CD4-positive, alpha-beta T cell (primary cell): ENCODE measurements at regions not wholly inside any gene's neighbourhood (a gene's known extent, or its start where the extent isn't known, plus 50 kb on each side); places are given as distances from the start of the nearest gene placed in this dataset.

Experiments used
- ATAC-seq: fragments of 200-7000 bp; cut with Tn5 transposase; one replicate; pipeline ENCODE4 v1.10.0; 2022; ENCODE audit warnings: mild to moderate bottlenecking; ENCODE audit not compliant: poor library complexity
- CTCF ChIA-PET: fragments of 350-600 bp; sonication (Branson Sonifier 250); formaldehyde crosslinking; loops from one replicate; lab custom pipeline; 2021; ENCODE audit warnings: antibody characterized with exemption, inconsistent platforms; lab: Charles Lee
- POLR2A ChIA-PET: fragments of 350-600 bp; sonication (Branson Sonifier 250); formaldehyde crosslinking; loops from one replicate; lab custom pipeline; 2021; ENCODE audit warnings: antibody characterized with exemption, inconsistent platforms; lab: Charles Lee
- DNase-seq, 14 experiments: peaks; one replicate each; pipeline ENCODE4 v3.0.0-alpha.2; 2013 to 2020; ENCODE audit warnings: mixed read lengths in 2 of 14
- H3K27ac ChIP-seq, 2 donors: one replicate each; pipeline versions ENCODE4 v1.5.1 to v1.7.0; 2013; ENCODE audit warnings: low read length in 2 of 2, low read depth in 1 of 2, mild to moderate bottlenecking in 1 of 2
- H3K27me3 ChIP-seq, 2 experiments: 1 replicate in 1 of 2; 2 replicates in 1 of 2; pipeline versions ENCODE4 v1.6.1 to v1.7.0; 2013; ENCODE audit warnings: low read length in 2 of 2, control low read depth in 1 of 2, mild to moderate bottlenecking in 1 of 2, moderate library complexity in 1 of 2; ENCODE audit not compliant: insufficient read depth in 2 of 2, control insufficient read depth in 1 of 2
- H3K36me3 ChIP-seq: one replicate; pipeline ENCODE4 v1.6.1; 2013; ENCODE audit warnings: low read length, control low read depth; ENCODE audit not compliant: insufficient read depth
- H3K4me1 ChIP-seq: one replicate; pipeline ENCODE4 v1.6.1; 2013; ENCODE audit warnings: low read length, control low read depth; ENCODE audit not compliant: insufficient read depth
- H3K4me3 ChIP-seq: one replicate; pipeline ENCODE4 v1.5.1; 2013; ENCODE audit warnings: mild to moderate bottlenecking, low read length, moderate library complexity
- H3K9me3 ChIP-seq, 2 experiments: 1 replicate in 1 of 2; 2 replicates in 1 of 2; pipeline versions ENCODE4 v1.6.1 to v1.7.0; 2013; ENCODE audit warnings: low read length in 2 of 2, mild to moderate bottlenecking in 2 of 2, control low read depth in 1 of 2, moderate library complexity in 1 of 2; ENCODE audit not compliant: control insufficient read depth in 1 of 2, insufficient read depth in 1 of 2
- H3K27ac Mint-ChIP-seq: one replicate; pipeline ENCODE4 v1.8.0; 2020; ENCODE audit warnings: mixed read lengths
- H3K27me3 Mint-ChIP-seq: one replicate; pipeline ENCODE4 v1.8.0; 2021; ENCODE audit warnings: mixed read lengths
- H3K36me3 Mint-ChIP-seq: one replicate; pipeline ENCODE4 v1.8.0; 2021; ENCODE audit warnings: low read depth, mixed read lengths
- H3K4me1 Mint-ChIP-seq: one replicate; pipeline ENCODE4 v1.8.0; 2021; ENCODE audit warnings: low read depth, mixed read lengths
- H3K4me3 Mint-ChIP-seq: one replicate; pipeline ENCODE4 v1.8.0; 2020; ENCODE audit warnings: mild to moderate bottlenecking, mixed read lengths
- H3K9me3 Mint-ChIP-seq: one replicate; pipeline ENCODE4 v1.8.0; 2020; ENCODE audit warnings: mixed read lengths
- intact Hi-C, 2 experiments: fragments of 100-400 bp; cut with DNase I in 1 of 2; cut with micrococcal nuclease in 1 of 2; formaldehyde crosslinking; loops; one replicate each; pipeline versions ENCODE4 v1.15.1 to v1.9.0; 2023 to 2025; cut with DNase I, micrococcal nuclease
- TF ChIP-seq, protein P1 (sequence below): fragments of 200-600 bp; IDR thresholded peaks from one replicate; pipeline ENCODE4 v1.8.0; 2022; ENCODE audit warnings: antibody characterized with exemption, mild to moderate bottlenecking

DNA sequence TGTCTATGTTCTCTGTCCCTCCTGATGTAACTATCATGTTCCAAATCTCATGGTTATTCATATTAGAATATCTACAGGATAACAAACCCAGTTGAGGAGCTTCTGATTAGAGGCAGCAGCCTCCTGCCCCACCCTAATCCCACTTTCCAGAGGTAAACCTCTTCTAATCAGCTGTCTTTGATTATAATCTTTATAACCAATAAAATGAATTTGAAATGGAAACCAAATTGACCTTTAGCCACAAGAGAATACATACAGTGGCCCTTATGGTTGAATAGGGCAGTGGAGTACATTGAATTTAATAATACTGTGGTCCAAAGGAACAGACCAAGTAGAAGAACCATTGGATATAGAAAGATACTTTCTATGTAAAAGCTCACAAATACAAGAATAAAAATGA lies 281.3 kb upstream of the UMPS start:
- H3K27ac ChIP-seq, result no peak overlapping the region
- Mint-ChIP-seq H3K27me3 (peaks cover 17% of the 10 kb centered on the region), H3K36me3 (no peaks in the 10 kb centered on the region), H3K27ac (no peak overlapping the region), H3K4me3 (no peak overlapping the region), H3K4me1 (no peaks in the 10 kb centered on the region), H3K9me3 (no peaks in the 10 kb centered on the region)
- POLR2A ChIA-PET, result no interaction called here
- intact Hi-C loops, result no loop called here
- H3K4me1 ChIP-seq, result no peaks in the 10 kb centered on the region
- DNase-seq, result no peak
- no peaks in the 10 kb centered on the region for H3K9me3 ChIP-seq
- no peak overlapping the region for H3K4me3 ChIP-seq
- TF ChIP-seq, protein P1, sequence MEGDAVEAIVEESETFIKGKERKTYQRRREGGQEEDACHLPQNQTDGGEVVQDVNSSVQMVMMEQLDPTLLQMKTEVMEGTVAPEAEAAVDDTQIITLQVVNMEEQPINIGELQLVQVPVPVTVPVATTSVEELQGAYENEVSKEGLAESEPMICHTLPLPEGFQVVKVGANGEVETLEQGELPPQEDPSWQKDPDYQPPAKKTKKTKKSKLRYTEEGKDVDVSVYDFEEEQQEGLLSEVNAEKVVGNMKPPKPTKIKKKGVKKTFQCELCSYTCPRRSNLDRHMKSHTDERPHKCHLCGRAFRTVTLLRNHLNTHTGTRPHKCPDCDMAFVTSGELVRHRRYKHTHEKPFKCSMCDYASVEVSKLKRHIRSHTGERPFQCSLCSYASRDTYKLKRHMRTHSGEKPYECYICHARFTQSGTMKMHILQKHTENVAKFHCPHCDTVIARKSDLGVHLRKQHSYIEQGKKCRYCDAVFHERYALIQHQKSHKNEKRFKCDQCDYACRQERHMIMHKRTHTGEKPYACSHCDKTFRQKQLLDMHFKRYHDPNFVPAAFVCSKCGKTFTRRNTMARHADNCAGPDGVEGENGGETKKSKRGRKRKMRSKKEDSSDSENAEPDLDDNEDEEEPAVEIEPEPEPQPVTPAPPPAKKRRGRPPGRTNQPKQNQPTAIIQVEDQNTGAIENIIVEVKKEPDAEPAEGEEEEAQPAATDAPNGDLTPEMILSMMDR, result no peak
- CTCF ChIA-PET, result no interaction called here
- no peaks in the 10 kb centered on the region for H3K36me3 ChIP-seq
- peaks cover 0 to 3% of the 10 kb centered on the region in 2 experiments for H3K27me3 ChIP-seq
- no peak for ATAC-seq

DNA sequence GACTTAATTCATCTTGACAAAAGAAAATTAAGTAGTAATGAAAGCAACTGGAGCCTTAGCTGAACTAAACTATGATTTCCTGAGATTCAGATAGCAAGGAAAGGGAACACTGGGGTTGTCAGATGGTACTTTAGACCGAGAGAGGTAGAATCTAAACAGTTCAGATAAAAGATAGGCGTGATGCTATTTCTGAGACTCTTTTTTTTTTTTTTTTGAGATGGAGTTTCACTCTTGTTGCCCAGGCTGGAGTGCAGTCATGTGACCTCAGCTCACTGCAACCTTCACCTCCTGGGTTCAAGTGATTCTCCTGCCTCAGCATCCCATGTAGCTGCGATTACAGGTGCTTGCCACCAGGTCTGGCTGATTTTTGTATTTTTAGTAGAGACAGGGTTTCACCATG lies 279.9 kb upstream of the UMPS start:
- ChIA-PET POLR2A (no interaction called here), CTCF (no interaction called here)
- Histone ChIP-seq H3K4me3 (no peak overlapping the region), H3K27me3 (peaks cover 0 to 3% of the 10 kb centered on the region in 2 experiments), H3K4me1 (no peaks in the 10 kb centered on the region), H3K36me3 (no peaks in the 10 kb centered on the region), H3K9me3 (no peaks in the 10 kb centered on the region), H3K27ac (no peak overlapping the region)
- Mint-ChIP-seq H3K27ac (no peak overlapping the region), H3K4me3 (no peak overlapping the region), H3K9me3 (no peaks in the 10 kb centered on the region), H3K4me1 (no peaks in the 10 kb centered on the region), H3K27me3 (peaks cover 17% of the 10 kb centered on the region), H3K36me3 (no peaks in the 10 kb centered on the region)
- TF ChIP-seq, protein P1, result no peak
- intact Hi-C loops, result no loop called here
- DNase-seq (no peak), ATAC-seq (no peak)

DNA sequence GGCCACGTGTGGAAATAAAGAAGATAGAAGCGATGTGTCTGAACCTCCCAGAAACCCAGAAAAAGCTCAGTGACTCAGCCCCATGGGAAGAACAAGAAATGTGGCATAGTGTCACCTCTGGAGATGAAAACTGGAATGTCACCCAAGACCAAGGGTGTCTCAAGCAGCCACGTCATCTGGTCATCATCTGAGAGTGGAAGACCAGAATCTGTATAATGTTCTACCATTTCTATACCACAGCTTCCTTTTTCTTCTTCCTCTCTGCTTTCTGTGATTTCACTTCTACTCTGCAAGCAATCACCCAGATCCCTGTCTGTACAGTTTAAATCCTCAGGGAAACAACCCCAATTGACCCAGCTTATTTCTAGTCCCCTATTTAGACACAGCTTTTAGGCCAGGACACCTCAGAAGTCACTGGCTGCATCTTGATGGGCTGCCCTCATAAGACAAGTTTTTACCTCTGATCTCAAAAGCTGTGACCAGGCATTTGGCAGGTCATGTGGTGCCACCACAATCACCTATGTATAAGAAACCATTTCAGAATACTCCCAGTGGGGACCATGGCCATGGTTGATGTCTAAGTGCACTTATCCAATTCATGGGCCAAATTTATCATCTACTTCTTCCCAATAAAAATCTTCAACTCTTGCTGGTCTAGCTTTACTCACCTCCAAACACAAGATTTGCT lies 278.5 kb upstream of the UMPS start:
- Histone ChIP-seq H3K36me3 (no peaks in the 10 kb centered on the region), H3K27ac (no peak overlapping the region), H3K9me3 (no peaks in the 10 kb centered on the region), H3K4me3 (no peak overlapping the region), H3K4me1 (no peaks in the 10 kb centered on the region), H3K27me3 (peaks cover 0 to 6% of the 10 kb centered on the region in 2 experiments)
- Mint-ChIP-seq H3K27ac (no peak overlapping the region), H3K36me3 (no peaks in the 10 kb centered on the region), H3K9me3 (no peaks in the 10 kb centered on the region), H3K4me3 (no peak overlapping the region), H3K4me1 (no peaks in the 10 kb centered on the region), H3K27me3 (peaks cover 15% of the 10 kb centered on the region)
- TF ChIP-seq, protein P1, result no peak
- ChIA-PET CTCF (no interaction called here), POLR2A (no interaction called here)
- DNase-seq (no peak), ATAC-seq (no peak)
- intact Hi-C loops, result no loop called here
